Right cardiac atrium (tissue), 5 donors: ENCODE measurements at regions not wholly inside any gene's neighbourhood (a gene's known extent, or its start where the extent isn't known, plus 50 kb on each side); places are given as distances from the start of the nearest gene placed in this dataset.
"Not testable (repeated sequence)": the region's sequence is repeated elsewhere in the genome, so short reads cannot be mapped to it uniquely, and the experiment has no call there.

Experiments
- ATAC-seq, 2 donors: fragments of 200-7000 bp; cut with Tn5 transposase; one replicate each; pipeline versions ENCODE4 v1.8.0 to v1.9.1; 2020; ENCODE audit warnings: moderate library complexity in 2 of 2, mild to moderate bottlenecking in 1 of 2
- DNase-seq, 3 donors: peaks; one replicate each; pipeline ENCODE4 v3.0.0-alpha.2; 2020
- H3K27ac ChIP-seq: one replicate; pipeline ENCODE4 v1.5.1; 2013; ENCODE audit warnings: mild to moderate bottlenecking, low read length, control low read depth, moderate library complexity
- H3K27me3 ChIP-seq: one replicate; pipeline ENCODE4 v1.6.1; 2013; ENCODE audit not compliant: control insufficient read depth, insufficient read depth
- H3K4me1 ChIP-seq: one replicate; pipeline ENCODE4 v1.6.1; 2013; ENCODE audit warnings: low read length; ENCODE audit not compliant: control insufficient read depth, insufficient read depth
- H3K4me3 ChIP-seq: one replicate; pipeline ENCODE4 v1.5.1; 2013; ENCODE audit warnings: low read length, control low read depth
- H3K9me3 ChIP-seq: one replicate; pipeline ENCODE4 v1.6.1; 2013; ENCODE audit warnings: low read length; ENCODE audit not compliant: control insufficient read depth
- WGBS: extraction: QIAGEN DNeasy Blood & Tissue Kit; methylation state at CpG from one replicate; pipeline ENCODE4 v1.1.7; 2013; 5-methylcytosine and 5-hydroxymethylcytosine counted together
- intact Hi-C, 4 donors: fragments of 100-400 bp; cut with DNase I; formaldehyde crosslinking; loops; one replicate each; pipeline versions ENCODE4 v1.11.0 to v1.14.0; 2022 to 2023
- donor health status: healthy with polysubstance abuse.
- donor health status: DM: no; HTN: yes; CAD: no.
- donor health status: DM: no; HTN: no; CAD: no.
- donor health status: DM: no; HTN: yes; CAD: no; lungs with severe emphysema.
- donor health status: DM: yes; HTN: yes; CAD: no.

- Histone ChIP-seq H3K4me3 (no peak overlapping the region), H3K9me3 (no peaks in the 10 kb centered on the region), H3K4me1 (no peaks in the 10 kb centered on the region), H3K27me3 (no peaks in the 10 kb centered on the region), H3K27ac (no peak overlapping the region)
- intact Hi-C loops = loop anchor here in 3 of 4 donors (10.0 kb wide), 1 partner anchor 188 kb away; no protein-coding TSS in a partner anchor
- no peak for ATAC-seq
- 35% methylated on average over 2 of the region's 2 CpGs for WGBS
- no peak for DNase-seq
These were observed 124.7 kb upstream of the BMAL1 start for GRCh38 chr11:13152736-13153541.

- H3K4me1 ChIP-seq, H3K27ac ChIP-seq, H3K9me3 ChIP-seq, ATAC-seq, DNase-seq, H3K27me3 ChIP-seq, H3K4me3 ChIP-seq: not testable (repeated sequence)
- intact Hi-C loops = loop anchor here in 3 of 4 donors (10.0 kb wide), 1 partner anchor 190 kb away; no protein-coding TSS in a partner anchor
- WGBS = 87% methylated on average over 1 of the region's 1 CpG
These were observed 123.2 kb upstream of the BMAL1 start for GRCh38 chr11:13154374-13154773.

GRCh38 chr11:13160346-13160745 is 117.2 kb upstream of the BMAL1 start:
- Histone ChIP-seq H3K4me3 (no peak overlapping the region), H3K4me1 (no peaks in the 10 kb centered on the region), H3K9me3 (no peaks in the 10 kb centered on the region), H3K27me3 (peaks cover 2% of the 10 kb centered on the region), H3K27ac (no peak overlapping the region)
- 70% methylated on average over 7 of the region's 7 CpGs for WGBS
- no peak for ATAC-seq
- intact Hi-C loops = no loop called here
- no peak for DNase-seq

DNA sequence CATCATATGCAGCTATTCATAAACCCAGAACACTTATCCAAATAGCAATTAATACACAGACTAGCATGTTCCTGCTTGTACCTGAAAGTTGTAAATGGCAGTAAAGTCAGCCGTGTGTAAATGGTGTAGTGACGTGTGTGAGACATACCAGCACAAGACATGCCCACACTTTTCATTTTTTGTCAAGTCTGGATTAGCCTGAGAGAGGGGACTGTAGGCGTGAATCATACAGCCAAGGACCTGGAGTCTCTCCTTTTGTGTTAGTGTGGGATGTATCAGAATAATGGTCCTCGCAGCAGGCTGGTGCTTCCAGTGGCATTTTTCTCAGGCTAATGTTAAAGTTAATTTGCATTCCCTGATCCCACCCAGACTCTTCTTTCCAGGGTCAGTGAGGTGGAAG is 116.8 kb upstream of the BMAL1 start:
- no peak overlapping the region for H3K4me3 ChIP-seq
- intact Hi-C loops = no loop called here
- no peak overlapping the region for H3K27ac ChIP-seq
- no peak for ATAC-seq
- no peaks in the 10 kb centered on the region for H3K4me1 ChIP-seq
- H3K27me3 ChIP-seq = peaks cover 2% of the 10 kb centered on the region
- no peaks in the 10 kb centered on the region for H3K9me3 ChIP-seq
- no peak for DNase-seq
- 59% methylated on average over 4 of the region's 4 CpGs for WGBS

DNA sequence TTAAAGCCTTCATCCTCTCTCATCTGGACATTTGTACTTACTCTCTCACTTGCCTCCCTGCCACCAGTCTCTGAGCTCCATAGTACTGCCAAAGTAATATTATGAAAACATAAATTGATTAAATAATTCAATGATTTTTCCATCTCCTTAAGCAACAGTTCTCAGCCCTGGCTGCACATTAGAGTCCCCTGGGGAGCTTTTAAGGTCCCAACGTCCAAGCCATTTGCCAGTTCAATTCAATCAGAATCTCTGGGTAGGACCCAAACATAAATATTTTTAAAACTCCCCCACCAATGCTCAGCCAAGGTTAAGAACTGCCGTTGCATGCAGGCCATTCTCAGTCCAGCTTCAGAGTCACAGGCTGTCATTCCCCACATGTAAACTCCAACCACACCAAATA is 114.4 kb upstream of the BMAL1 start:
- H3K27me3 ChIP-seq = peaks cover 2% of the 10 kb centered on the region
- intact Hi-C loops = no loop called here
- no peaks in the 10 kb centered on the region for H3K9me3 ChIP-seq
- ATAC-seq (no peak), DNase-seq (no peak)
- no peak overlapping the region for H3K27ac ChIP-seq
- WGBS = 46% methylated on average over 2 of the region's 2 CpGs
- no peak overlapping the region for H3K4me3 ChIP-seq
- no peaks in the 10 kb centered on the region for H3K4me1 ChIP-seq

GRCh38 chr11:13166036-13166435 is 111.6 kb upstream of the BMAL1 start:
- DNase-seq (no peak), ATAC-seq (no peak)
- no peak overlapping the region for H3K27ac ChIP-seq
- H3K9me3 ChIP-seq = no peaks in the 10 kb centered on the region
- H3K4me1 ChIP-seq = no peaks in the 10 kb centered on the region
- peaks cover 2% of the 10 kb centered on the region for H3K27me3 ChIP-seq
- H3K4me3 ChIP-seq = no peak overlapping the region
- intact Hi-C loops = no loop called here
- WGBS = 96% methylated on average over 1 of the region's 1 CpG

GRCh38 chr11:13168271-13168670 is 109.3 kb upstream of the BMAL1 start:
- Histone ChIP-seq H3K27me3 (no peaks in the 10 kb centered on the region), H3K4me1 (no peaks in the 10 kb centered on the region), H3K27ac (no peak overlapping the region), H3K4me3 (no peak overlapping the region), H3K9me3 (no peaks in the 10 kb centered on the region)
- intact Hi-C loops = no loop called here
- no peak for DNase-seq
- 75% methylated on average over 4 of the region's 4 CpGs for WGBS
- no peak for ATAC-seq

GRCh38 chr11:13169709-13170108 is 107.9 kb upstream of the BMAL1 start:
- ATAC-seq = no peak
- intact Hi-C loops = no loop called here
- WGBS = 64% methylated on average over 2 of the region's 2 CpGs

GRCh38 chr11:13174090-13174489 is 103.5 kb upstream of the BMAL1 start:
- intact Hi-C loops = no loop called here
- ATAC-seq (no peak), DNase-seq (no peak)
- WGBS = 76% methylated on average over 6 of the region's 6 CpGs
- Histone ChIP-seq H3K27ac (no peak overlapping the region), H3K27me3 (no peaks in the 10 kb centered on the region), H3K4me3 (no peak overlapping the region), H3K4me1 (no peaks in the 10 kb centered on the region), H3K9me3 (no peaks in the 10 kb centered on the region)

More at GRCh38 chr11:13169709-13170108, 107.9 kb upstream of the BMAL1 start:
- DNase-seq = no peak
- Histone ChIP-seq H3K27ac (no peak overlapping the region), H3K4me1 (no peaks in the 10 kb centered on the region), H3K27me3 (no peaks in the 10 kb centered on the region), H3K4me3 (no peak overlapping the region), H3K9me3 (no peaks in the 10 kb centered on the region)

- ATAC-seq = peak in 1 of 2 donors; percentile 55
- Histone ChIP-seq H3K27ac (no peak overlapping the region), H3K9me3 (no peaks in the 10 kb centered on the region), H3K27me3 (no peaks in the 10 kb centered on the region), H3K4me1 (no peaks in the 10 kb centered on the region), H3K4me3 (no peak overlapping the region)
- DNase-seq = no peak
- intact Hi-C loops = loop anchor here in 3 of 4 donors (2.0 to 5.0 kb wide), 3 partner anchors 216 to 221 kb away; no protein-coding TSS in a partner anchor
- WGBS = 13% methylated on average over 6 of the region's 6 CpGs
These were observed 94.3 kb upstream of the BMAL1 start for GRCh38 chr11:13183094-13183825.

GRCh38 chr11:13183826-13184196 is 93.8 kb upstream of the BMAL1 start:
- ATAC-seq (peak in 1 of 2 donors; percentile 13), DNase-seq (no peak)
- Histone ChIP-seq H3K4me1 (no peaks in the 10 kb centered on the region), H3K27me3 (no peaks in the 10 kb centered on the region), H3K4me3 (no peak overlapping the region), H3K27ac (no peak overlapping the region), H3K9me3 (no peaks in the 10 kb centered on the region)
- intact Hi-C loops = loop anchor here in 3 of 4 donors (2.0 to 5.0 kb wide), 3 partner anchors 217 to 222 kb away; no protein-coding TSS in a partner anchor
- WGBS = 84% methylated on average over 1 of the region's 1 CpG
